AG04449 (cell line): ENCODE measurements at regions not wholly inside any gene's neighbourhood (a gene's known extent, or its start where the extent isn't known, plus 50 kb on each side); places are given as distances from the start of the nearest gene placed in this dataset.

Experiments used
- CTCF ChIA-PET: fragments of 350-600 bp; formaldehyde crosslinking; extraction: SDS; loops from one replicate; lab custom pipeline; 2021; ENCODE audit warnings: antibody characterized with exemption; lab: Yijun Ruan, JAX
- POLR2A ChIA-PET: fragments of 400-600, 350-600 bp; formaldehyde crosslinking; extraction: SDS; loops from one replicate; lab custom pipeline; 2020; ENCODE audit warnings: antibody characterized with exemption, inconsistent platforms; lab: Yijun Ruan, JAX
- DNase-seq: peaks from one replicate; pipeline ENCODE4 v3.0.0-alpha.2; 2010; ENCODE audit warnings: low read depth, low spot score
- H3K4me3 ChIP-seq: 2 replicates; pipeline ENCODE4 v1.5.1; 2011; ENCODE audit warnings: low read depth, mild to moderate bottlenecking, control low read depth, low read length
- TF ChIP-seq, protein P1 (sequence below): IDR thresholded peaks from one replicate; pipeline ENCODE4 v1.5.1; 2011; ENCODE audit warnings: mild to moderate bottlenecking, moderate library complexity, low read length, control low read depth, inconsistent platforms; ENCODE audit not compliant: insufficient read depth; ENCODE audit errors: missing control alignments

DNA sequence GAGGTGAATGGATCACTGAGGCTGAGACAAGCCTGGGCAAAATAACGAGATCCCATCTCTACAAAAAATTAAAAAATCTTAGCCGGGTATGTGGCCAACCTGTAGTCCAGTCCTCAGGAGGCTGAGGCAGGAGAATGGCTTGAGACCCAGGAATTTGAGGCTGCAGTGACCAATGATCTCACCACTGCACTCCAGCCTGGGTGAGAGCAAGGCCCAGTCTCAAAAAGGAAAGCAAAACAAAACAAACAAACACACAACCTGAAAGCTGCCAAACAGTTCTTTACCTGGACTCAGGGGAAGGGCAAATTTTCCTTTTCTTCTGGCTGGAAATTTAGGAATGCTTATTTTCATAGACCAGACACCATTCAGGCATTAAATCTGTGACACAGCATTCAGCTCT, 163.1 kb upstream of the FAT1 start:
- no peak overlapping the region for H3K4me3 ChIP-seq
- ChIA-PET CTCF (interaction anchor here (1.8 kb wide), 1 partner anchor 14 kb away, joined by 6 read pairs; no protein-coding TSS in a partner anchor), POLR2A (no interaction called here)
- DNase-seq = no peak
- TF ChIP-seq, protein P1, sequence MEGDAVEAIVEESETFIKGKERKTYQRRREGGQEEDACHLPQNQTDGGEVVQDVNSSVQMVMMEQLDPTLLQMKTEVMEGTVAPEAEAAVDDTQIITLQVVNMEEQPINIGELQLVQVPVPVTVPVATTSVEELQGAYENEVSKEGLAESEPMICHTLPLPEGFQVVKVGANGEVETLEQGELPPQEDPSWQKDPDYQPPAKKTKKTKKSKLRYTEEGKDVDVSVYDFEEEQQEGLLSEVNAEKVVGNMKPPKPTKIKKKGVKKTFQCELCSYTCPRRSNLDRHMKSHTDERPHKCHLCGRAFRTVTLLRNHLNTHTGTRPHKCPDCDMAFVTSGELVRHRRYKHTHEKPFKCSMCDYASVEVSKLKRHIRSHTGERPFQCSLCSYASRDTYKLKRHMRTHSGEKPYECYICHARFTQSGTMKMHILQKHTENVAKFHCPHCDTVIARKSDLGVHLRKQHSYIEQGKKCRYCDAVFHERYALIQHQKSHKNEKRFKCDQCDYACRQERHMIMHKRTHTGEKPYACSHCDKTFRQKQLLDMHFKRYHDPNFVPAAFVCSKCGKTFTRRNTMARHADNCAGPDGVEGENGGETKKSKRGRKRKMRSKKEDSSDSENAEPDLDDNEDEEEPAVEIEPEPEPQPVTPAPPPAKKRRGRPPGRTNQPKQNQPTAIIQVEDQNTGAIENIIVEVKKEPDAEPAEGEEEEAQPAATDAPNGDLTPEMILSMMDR = no peak

DNA sequence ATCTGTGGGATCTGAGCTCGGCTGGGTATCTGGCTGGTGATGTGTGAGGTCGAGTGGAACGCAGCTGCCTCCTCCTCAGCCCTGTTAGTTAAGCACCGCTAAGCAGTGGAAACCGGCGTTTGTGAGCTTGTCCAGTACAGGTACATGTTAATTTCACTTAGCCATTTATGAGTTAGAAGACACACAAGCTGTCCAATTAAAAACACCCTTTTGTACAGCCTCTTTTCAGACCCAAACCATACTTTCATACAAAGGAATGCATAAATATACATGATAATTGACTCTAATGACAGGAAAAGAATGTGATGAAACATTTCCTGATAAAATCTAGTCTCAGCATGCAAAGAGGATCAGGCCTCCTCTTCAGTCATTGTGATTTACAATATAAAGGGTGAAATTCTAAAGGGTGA, 163.6 kb upstream of the FAT1 start:
- TF ChIP-seq, protein P1 = no peak
- ChIA-PET CTCF (interaction anchor here (1.8 kb wide), 1 partner anchor 14 kb away, joined by 6 read pairs; no protein-coding TSS in a partner anchor), POLR2A (no interaction called here)
- DNase-seq = no peak
- no peak overlapping the region for H3K4me3 ChIP-seq

DNA sequence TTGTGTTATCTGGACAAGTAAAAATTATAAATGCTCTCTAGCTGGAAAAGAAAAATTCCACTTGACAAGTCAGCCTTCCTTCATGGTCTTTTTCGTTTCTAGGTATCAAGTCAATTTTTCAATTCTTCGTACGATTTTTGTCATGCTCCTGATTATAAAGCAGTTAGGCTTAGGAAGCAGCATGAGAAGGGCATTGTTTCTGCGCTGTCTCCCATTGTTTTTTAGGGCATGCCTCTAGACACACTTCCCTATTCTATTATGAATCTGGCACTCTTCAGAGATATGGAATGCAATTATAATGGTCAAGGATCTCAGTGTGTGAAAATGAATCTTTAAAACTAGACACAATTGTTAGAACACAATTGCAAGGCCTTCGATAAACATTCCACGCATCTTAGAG, 164.1 kb upstream of the FAT1 start:
- no peak for DNase-seq
- ChIA-PET CTCF (interaction anchor here (1.8 kb wide), 1 partner anchor 13 kb away, joined by 6 read pairs; no protein-coding TSS in a partner anchor), POLR2A (no interaction called here)
- H3K4me3 ChIP-seq = no peak overlapping the region
- TF ChIP-seq, protein P1 = no peak

- TF ChIP-seq, protein P1 = no peak
- ChIA-PET CTCF (no interaction called here), POLR2A (no interaction called here)
- no peak overlapping the region for H3K4me3 ChIP-seq
- no peak for DNase-seq
Observed at GRCh38 chr4:186889876-186890643, 166.4 kb upstream of the FAT1 start.

- CTCF ChIA-PET = no interaction called here
Observed at GRCh38 chr4:186891859-186892486, 168.3 kb upstream of the FAT1 start.

More at GRCh38 chr4:186891859-186892486, 168.3 kb upstream of the FAT1 start:
- TF ChIP-seq, protein P1 = no peak
- no peak for DNase-seq
- POLR2A ChIA-PET = interaction anchor here (0.6 kb wide), 1 partner anchor 10 kb away, joined by 5 read pairs; no protein-coding TSS in a partner anchor
- H3K4me3 ChIP-seq = no peak overlapping the region
